Left cardiac atrium (tissue), 4 donors: ENCODE measurements at regions not wholly inside any gene's neighbourhood (a gene's known extent, or its start where the extent isn't known, plus 50 kb on each side); places are given as distances from the start of the nearest gene placed in this dataset.
"Not testable (repeated sequence)": the region's sequence is repeated elsewhere in the genome, so short reads cannot be mapped to it uniquely, and the experiment has no call there.

Experiments used
- ATAC-seq, 2 donors: fragments of 200-7000 bp; cut with Tn5 transposase; one replicate each; pipeline ENCODE4 v1.9.1; 2020; ENCODE audit warnings: mild to moderate bottlenecking in 2 of 2, moderate library complexity in 2 of 2
- DNase-seq: peaks from one replicate; pipeline ENCODE4 v3.0.0-alpha.2; 2020
- intact Hi-C, 2 donors: fragments of 100-400 bp; cut with DNase I; formaldehyde crosslinking; loops; one replicate each; pipeline versions ENCODE4 v1.14.1 to v1.15.1; 2022 to 2023
- donor health status: DM: no; HTN: yes; CAD: no.
- donor health status: DM: no; HTN: yes; CAD: no; lungs with severe emphysema.
- donor health status: DM: yes; HTN: yes; CAD: no.
- donor health status: Dilated cardiomyopathy.

DNA sequence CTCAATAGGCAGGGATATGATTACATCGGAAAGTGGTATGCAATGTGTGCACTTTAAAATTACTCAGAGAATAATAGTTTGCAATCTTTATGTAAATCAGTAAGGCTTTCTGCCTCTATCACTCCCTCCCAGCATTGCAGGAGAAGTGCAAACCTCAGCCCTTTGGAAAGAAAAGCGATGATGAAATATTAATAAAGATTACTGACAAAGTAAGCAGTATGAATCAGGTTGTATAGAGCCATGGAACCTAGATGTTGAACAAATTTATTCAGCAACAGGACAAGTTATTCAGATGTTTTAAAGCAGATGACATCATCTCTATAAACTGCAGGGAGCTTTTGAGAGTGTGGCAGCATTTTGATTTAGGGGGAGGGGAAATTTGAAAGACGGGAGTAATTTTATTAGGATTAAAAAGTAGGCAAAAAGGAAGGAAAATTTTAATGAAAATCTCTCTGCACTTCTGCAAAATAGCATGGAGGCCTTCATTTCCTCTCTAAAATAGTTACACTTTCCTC, 631.7 kb upstream of the GRIA3 start:
- DNase-seq = no peak
- ATAC-seq = peak in 1 of 2 donors; percentile 14
- intact Hi-C loops = no loop called here

DNA sequence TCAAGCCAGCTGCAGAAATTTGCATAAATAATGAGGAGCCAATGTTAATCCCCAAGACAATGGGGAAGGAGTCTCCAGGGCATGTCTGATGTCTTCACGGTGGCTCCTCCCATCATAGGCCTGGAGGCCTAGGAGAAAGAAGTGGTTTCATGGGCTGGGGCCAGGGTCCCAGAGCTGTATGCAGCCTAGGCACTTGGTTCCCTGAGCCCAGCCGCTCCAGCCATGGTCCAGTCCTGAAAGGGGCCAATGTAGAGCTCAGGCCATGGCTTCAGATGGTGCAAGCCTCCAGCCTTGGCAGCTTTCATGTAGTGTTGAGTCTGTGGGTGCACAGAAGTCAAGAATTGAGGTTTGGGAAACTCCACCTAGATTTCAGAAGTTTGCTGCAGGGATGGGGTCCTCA, 628.2 kb upstream of the GRIA3 start:
- ATAC-seq (no peak), DNase-seq (no peak)
- intact Hi-C loops = no loop called here

DNA sequence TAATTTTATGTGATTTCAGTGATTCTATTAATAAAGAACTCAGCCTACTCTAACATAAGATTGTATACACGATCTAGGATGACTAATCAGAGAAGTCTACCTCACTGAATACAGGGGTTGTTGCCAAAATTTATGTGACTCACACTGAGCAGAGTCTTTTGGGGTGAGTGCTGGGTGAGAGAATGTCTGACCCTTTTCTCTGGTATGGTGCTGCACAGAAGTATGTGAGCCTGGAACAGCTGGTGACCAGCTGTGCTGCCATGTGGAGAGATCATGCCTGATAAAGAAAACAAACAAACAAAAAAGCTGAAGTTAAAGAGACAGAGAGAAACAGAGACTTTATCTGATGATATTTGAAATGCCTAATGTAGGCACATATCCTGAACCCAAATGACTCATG, 618.1 kb upstream of the GRIA3 start:
- intact Hi-C loops = no loop called here
- DNase-seq (peak; percentile 19), ATAC-seq (peak in 1 of 2 donors; percentile 98)

DNA sequence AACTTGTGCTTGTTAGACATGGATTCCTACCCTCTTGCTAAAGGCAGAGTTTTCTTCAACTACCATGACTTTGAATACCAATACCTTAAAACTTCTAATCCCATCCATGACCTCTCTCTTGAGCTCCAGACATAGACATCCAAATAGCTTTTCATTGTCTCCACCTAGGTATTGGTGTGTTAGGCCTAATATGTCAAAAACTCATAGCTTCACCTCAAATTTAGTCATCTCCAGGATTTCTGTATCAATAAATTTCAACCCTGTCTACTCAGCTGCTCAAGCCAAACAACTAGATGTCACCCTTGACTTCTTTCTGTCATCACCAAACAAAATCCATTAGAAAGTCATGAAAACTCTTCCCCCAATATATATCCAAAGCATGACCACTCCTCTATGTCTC, 617.7 kb upstream of the GRIA3 start:
- intact Hi-C loops = no loop called here
- ATAC-seq (no peak), DNase-seq (no peak)

DNA sequence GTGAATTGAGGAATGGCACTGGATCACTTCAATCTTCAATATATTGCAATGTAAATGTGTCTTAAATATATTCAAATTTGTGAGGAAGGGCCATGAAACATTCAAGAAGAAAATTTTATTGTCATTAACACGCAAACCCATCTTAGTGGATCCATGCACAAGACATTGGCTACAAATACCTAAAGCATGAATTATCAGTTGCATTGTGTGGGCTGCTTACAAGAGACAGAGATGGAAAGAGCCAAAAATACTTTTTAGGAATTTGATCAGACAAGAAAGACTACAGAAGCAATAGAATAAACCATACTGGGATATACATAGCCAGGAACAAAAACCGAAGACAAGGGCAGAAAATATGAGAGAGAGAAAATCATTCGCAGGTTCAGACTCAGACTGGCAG, 616.2 kb upstream of the GRIA3 start:
- DNase-seq = no peak
- intact Hi-C loops = no loop called here
- ATAC-seq = no peak

DNA sequence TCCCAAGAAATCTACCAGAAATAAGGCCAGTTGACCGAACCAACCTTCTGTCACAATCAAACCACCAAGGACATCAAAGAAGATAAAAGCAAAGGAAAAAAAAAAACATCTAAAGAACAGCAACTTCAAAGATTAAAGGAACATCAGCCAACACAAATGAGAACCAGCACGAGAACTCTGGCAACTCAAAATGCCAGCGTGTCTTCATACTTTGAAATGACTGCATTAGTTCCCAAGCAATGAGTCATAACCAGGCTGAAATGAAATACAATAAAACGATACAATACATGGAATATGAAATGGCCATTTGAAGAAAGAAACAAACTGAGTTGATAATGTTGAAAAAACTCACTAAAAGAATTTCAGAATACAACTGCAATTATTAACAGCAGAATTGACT, 611.6 kb upstream of the GRIA3 start:
- intact Hi-C loops = no loop called here
- DNase-seq (no peak), ATAC-seq (no peak)

DNA sequence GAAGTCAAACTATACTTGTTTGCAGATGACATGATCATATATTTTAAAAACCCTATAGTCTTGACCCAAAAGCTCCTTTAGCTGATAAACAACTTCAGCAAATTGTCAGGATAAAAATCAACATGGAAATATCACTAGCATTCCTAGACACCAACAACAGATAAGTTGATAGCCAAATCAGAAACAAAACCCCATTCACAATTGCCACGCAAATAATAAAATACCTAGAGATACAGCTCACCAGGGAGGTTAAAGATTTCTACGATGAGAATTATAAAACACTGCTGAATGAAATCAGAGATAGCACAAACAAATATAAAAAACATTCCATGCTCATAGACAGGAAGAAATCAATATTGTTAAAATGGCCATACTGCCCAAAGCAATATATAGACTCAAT, 605.0 kb upstream of the GRIA3 start:
- DNase-seq = no peak
- intact Hi-C loops = no loop called here
- ATAC-seq = no peak

DNA sequence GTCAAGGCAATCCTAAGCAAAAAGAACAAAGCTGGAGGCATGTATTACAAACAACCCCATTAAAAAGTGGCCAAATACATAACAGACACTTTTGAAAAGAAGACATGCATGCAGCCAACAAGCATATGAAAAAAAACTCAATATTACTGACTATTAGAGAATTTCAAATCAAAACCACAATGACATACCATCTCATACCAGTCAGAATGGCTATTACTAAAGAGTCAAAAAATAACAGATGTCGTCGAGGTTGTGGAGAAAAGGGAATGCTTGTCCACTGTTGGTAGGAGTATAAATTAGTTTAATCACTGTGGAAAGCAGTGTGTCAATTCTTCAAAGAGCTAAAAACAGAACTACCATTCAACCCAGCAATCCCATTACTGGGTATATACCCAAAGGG, 604.6 kb upstream of the GRIA3 start:
- intact Hi-C loops = no loop called here
- ATAC-seq (no peak), DNase-seq (no peak)

DNA sequence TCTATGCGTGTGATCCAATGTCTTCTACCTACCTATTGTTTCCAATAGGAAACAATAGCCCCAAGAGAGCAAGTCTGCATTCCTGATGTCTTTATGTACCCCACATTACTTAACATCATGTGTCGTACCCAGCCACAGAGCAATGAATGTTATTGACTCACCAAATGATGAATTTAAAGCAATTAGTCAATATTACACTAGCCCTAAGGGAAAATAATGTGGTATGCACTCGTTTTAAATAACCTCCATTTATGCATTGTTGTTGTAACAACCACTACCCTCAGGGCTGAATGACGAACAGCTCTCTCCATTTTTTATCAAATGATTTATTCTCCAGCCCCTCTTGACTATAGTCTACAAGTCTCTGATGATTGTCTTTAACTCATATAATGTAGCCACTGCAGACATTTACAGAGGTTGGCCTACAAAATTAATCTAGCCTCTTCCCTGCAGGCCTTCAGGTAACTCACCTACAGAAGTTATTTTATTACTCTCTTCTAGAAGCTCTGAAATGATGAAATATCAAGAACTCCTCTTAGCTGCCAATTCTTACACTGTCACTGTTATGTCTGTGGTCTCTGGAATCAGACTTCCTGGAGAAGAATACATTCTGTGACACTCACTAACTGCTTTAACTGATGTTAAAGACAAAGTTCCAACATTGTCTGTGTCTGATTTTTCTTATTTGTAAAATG, 601.7 kb upstream of the GRIA3 start:
- intact Hi-C loops = no loop called here

DNA sequence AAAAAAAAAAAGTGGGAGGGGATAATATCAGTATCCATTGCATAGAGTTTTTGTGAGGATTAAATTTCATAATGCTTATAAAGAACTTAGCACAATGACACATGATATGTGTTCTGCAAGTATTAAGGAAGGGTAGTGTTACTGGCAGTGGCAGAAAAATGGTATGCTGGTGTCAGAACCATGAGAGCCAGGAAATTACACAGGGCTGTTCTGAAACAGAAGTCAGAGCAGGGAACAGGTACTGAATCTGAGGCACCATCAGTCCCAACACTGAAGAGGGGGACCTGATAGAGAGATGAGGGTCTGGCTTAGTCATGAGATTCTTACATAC, 601.1 kb upstream of the GRIA3 start:
- ATAC-seq = no peak
- no peak for DNase-seq
- intact Hi-C loops = no loop called here

More for the DNA sequence above, 601.7 kb upstream of the GRIA3 start:
- ATAC-seq = no peak
- no peak for DNase-seq

DNA sequence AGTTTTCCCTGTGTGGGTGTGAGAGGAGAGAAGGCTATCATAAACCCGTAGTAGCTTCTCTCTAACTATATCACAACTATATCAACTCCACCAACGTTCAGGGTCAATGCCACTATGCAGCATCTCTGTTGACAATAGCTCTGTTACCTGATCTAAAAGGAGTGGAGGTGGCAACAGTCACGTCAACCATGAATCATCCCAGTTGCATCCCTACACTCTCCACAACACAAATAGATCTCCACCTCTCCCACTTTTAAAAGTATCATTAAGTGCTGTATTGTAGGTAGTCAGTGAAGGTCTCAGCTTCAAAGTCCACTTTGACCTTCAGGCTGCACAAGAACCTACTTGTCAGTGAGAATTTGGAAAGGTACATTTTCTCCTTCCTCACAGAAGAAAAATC, 600.5 kb upstream of the GRIA3 start:
- no peak for ATAC-seq

DNA sequence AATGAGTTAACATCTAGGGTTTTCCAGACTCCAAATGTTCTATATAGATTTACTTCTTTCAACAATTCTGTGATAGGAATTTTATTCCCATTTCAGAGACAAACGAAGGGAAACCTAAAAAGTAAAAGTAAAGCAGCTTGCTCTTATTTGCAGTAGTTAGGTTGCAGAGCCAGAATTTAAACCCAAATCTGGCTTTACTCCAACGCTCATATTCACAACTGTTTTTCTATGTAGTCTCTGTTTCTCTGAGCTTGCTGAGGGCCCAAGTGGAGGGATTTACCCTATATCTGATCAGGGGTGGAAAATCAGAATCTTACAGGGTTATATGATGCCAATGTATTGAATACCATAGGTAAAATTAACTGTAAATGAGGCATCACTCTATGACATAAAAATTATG, 599.1 kb upstream of the GRIA3 start:
- intact Hi-C loops = no loop called here
- no peak for ATAC-seq
- no peak for DNase-seq

More for the DNA sequence above, 600.5 kb upstream of the GRIA3 start:
- DNase-seq = no peak
- intact Hi-C loops = no loop called here

DNA sequence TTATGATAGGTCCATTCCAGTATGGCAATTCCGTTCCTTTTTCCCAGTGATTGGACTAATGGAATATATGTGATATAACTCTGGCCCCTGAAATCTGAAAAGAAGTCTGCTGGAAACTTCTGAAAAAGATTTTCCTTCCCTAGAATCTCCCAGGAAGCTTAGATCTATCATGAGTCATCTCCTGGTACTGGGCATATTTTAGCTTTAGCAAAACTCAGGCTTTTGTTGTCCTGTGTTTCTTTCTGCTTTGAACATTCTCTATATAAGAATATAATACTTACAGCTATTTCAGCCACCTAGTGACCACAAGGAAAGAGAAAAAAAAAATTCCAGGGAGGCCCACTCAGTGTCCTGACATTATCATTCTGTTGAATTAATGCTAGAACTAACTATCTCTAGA, 597.2 kb upstream of the GRIA3 start:
- intact Hi-C loops = no loop called here
- ATAC-seq (no peak), DNase-seq (no peak)

DNA sequence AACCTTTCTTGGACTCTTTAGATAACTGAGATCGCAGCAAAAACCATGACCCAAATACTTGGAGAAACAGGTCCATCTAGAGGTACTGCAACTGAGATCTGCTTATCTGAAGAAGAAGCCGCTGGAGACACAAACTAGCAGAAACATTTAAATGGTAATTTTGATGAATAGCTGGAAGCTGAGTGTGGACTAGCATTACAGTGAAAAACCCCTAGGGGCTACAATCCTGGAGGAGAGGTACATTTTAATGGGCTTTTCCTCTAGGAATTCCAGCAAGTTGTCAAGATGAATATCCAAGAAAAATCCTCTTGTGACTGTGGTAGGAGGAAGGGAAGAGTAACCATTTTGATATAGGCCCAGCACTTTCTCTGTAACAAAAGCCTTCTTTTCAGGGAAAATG, 592.5 kb upstream of the GRIA3 start:
- DNase-seq (no peak), ATAC-seq (no peak)
- intact Hi-C loops = no loop called here

DNA sequence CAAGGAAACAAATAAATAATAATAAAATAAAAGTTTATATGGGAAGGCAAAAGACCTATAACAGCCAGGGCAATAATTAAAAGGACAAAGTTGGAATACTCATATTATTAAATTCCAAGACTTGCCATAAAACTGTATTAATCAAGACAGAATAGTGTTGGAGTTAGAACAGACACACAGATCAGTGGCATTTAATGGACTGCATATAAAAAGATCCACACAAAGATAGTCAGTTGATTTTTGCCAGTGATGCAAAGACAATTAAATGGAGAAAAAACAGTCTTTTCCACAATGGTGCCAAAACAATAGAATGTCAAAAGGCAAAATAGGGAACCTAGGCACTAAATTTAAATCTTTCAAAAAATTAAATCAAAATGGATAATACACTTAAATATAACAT, 587.1 kb upstream of the GRIA3 start:
- DNase-seq = no peak
- intact Hi-C loops = no loop called here
- no peak for ATAC-seq

DNA sequence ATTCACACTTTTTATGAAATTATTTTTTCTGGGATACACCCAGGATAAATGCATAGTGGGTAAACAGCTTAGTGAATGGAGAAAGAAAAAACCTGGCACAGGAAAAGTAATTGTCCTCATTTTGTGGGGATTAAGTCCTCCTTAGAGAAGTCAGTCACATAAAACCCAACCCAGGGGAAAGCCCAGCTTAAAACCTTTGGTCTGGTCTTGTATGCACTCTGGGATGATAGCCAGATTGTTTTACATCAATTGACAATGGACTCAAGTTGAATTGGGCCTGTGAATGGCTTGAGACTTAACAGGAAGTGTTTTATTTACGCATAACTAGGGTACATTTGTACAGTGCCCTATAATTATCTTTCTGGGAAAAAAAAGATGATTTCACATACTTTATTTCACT, 561.3 kb upstream of the GRIA3 start:
- intact Hi-C loops = no loop called here
- no peak for DNase-seq
- ATAC-seq = no peak

DNA sequence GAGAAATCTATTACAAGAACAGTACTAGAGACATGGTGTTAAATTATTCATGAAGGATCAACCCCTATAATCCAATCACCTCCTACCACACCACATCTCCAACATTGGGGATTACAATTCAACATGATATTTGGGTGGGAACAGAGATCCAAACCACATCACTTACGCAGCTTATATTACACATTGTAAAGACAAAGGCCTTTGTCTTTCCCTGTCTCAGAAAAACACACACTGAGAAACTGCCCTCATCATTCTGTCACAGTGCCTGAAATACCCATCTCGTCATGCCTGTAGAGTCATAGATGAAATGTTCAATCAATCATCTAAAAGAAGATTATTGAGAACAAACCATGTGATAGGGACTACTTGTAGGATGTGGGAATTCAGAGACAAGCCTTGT, 558.8 kb upstream of the GRIA3 start:
- intact Hi-C loops = no loop called here
- ATAC-seq (no peak), DNase-seq (no peak)

DNA sequence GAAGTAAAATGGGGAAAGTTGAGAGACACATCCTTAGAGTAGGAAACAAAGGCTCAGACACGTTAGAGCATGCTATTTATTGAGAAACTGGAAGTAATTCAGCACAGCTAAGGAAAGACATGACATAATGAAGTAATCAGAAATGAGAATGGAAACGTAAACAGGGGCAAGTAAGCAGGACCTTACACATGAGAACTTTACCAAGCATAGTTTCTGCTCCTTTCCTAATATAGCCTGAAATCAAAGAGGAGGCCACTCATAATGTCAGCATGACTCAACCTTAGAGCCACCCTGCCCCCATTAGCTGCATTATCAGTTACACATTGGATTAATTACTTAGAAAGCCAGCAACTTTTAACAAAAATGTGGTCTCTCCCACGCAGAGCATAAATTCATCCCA, 558.3 kb upstream of the GRIA3 start:
- intact Hi-C loops = no loop called here

DNA sequence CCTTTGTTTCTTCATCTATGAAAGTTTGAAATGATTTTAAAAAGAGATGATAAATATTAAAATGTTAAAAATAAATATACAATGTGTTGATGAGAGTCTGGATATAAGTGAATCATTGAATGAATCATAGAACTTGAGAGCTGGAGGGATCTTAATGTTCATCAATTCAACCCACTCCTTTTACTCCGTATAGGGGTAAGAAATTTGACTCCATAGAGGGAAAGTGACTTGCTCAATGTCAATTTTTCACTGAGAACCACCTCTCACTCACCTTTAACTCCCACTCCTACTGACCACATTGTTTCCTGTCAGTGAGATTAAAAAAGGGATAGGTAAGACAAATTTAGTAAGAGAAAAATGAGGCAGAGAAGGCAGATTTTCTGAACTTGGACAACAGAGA, 557.2 kb upstream of the GRIA3 start:
- DNase-seq = no peak
- intact Hi-C loops = no loop called here
- ATAC-seq = no peak

More for the DNA sequence above, 558.3 kb upstream of the GRIA3 start:
- no peak for ATAC-seq
- DNase-seq = no peak

DNA sequence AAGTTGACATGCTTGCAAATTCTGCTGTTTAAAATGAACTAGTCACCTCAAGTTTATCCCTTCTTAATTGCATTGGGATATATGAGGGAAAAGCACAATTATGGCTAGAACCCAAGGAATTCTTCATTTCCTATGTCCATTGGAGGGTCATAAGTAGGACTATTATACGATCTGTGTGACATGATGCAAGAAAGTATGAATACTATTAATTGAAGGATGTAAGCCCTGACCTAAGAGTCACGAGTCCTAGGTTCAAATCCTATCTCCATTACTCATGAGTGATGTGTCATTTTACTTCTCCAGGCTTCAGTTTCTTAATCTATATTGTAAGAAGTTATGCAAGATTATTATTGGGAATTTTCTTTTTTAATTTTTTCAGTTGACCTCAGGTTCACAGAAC, 542.9 kb upstream of the GRIA3 start:
- intact Hi-C loops = no loop called here
- ATAC-seq = no peak
- no peak for DNase-seq

DNA sequence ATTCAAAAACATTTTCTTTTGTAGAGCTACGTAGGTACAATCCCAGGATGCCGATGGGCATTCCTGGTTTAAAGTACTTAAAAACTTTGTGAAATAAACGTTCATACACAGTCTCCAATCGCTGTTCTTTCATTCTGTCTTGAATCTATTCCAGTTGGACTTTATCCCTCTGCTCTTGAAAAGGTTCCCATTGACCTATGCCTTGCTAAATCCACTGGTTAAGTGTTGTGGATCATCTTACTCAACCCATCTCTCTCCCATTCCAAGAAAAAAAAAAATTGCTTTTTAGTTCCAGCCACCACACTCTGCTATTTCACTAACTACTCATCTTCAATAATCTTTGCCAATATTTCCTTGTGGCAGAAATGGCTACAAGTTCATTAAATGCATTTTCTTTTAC, 542.3 kb upstream of the GRIA3 start:
- ATAC-seq = no peak
- DNase-seq = no peak
- intact Hi-C loops = no loop called here

DNA sequence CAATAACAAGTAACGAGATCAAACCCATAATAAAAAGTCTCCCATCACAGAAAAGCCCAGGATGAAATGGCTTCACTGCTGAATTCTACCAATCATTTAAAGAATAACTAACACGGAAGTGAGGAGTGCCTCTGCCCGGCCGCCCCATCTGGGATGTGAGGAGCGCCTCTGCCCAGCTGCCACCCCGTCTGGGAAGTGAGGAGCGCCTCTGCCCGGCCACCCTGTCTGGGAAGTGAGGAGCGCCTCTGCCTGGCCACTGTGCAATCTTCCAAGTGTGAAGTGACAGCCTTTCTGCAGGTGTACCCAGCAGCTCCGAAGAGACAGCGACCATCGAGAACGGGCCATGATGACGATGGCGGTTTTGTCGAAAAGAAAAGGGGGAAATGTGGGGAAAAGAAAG, 528.8 kb upstream of the GRIA3 start:
- intact Hi-C loops, ATAC-seq, DNase-seq: not testable (repeated sequence)
